Stimulated activated CD8-positive, alpha-beta memory T cell treated with anti-CD3 and anti-CD28 coated beads, Interleukin-15, amount 100 ng/mL, for 4 hours (primary cell): ENCODE measurements at regions not wholly inside any gene's neighbourhood (a gene's known extent, or its start where the extent isn't known, plus 50 kb on each side); places are given as distances from the start of the nearest gene placed in this dataset.
"Not testable (repeated sequence)": the region's sequence is repeated elsewhere in the genome, so short reads cannot be mapped to it uniquely, and the experiment has no call there.

Experiments
- DNase-seq, 2 donors: peaks; one replicate each; pipeline ENCODE4 v3.0.0-alpha.2; 2020; ENCODE audit warnings: low read depth in 2 of 2

DNA sequence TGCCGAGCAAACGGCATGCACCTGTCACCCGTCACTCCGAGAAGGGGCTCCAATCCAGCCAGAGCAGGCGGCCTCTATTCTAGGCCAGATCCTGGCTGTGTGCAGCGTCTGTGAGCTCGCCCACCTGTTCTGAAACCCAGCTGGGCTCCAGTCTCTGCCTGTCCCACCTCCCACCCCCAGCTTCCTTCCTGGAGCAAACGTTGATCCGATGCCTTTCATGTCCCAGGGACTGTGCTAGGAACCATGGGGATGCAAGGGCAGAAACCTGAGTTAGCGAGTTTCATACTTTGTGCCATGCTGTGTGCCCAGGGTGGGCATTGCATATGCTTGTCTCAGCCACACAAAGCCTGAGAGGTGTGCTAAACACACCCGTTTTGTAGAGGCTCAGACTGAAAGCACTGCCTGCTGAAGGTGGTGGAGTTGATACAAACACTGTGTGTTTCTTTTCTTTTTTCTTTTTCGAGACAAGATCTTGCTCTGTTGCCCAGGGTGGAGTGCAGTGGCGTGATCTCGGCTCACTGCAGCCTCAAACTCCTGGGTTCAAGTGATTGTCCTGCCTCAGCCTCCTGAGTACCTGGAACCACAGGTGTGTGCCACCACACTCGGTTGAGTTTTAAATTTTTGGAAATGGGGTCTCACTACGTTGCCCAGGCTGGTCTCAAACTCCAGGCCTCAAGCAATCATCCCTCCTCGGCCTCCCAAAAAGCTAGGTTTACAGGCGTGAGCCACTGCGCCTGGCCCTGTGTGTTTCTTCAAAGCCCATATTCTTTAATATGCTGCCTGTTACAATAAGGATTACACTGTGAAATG is 84.1 kb upstream of the MED13L start:
- no peak for DNase-seq

DNA sequence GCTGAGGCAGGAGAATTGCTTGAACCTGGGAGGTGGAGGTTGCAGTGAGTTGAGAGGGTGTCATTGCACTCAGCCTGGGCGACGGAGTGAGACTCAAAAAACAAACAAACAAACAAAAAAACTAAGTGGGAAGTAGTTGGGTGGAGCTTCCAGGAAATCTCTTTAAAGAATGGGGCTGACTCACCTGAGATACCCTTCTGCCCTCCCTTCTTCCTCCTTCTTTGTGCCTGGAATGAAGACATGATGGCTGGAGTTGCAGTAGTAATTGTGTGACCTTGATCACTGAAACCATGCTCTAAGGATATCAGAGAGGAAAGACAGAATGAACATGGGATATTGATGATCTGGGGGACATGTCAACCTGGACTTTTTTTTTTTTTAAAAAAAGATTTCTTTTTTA is 87.6 kb upstream of the MED13L start:
- DNase-seq = no peak

DNA sequence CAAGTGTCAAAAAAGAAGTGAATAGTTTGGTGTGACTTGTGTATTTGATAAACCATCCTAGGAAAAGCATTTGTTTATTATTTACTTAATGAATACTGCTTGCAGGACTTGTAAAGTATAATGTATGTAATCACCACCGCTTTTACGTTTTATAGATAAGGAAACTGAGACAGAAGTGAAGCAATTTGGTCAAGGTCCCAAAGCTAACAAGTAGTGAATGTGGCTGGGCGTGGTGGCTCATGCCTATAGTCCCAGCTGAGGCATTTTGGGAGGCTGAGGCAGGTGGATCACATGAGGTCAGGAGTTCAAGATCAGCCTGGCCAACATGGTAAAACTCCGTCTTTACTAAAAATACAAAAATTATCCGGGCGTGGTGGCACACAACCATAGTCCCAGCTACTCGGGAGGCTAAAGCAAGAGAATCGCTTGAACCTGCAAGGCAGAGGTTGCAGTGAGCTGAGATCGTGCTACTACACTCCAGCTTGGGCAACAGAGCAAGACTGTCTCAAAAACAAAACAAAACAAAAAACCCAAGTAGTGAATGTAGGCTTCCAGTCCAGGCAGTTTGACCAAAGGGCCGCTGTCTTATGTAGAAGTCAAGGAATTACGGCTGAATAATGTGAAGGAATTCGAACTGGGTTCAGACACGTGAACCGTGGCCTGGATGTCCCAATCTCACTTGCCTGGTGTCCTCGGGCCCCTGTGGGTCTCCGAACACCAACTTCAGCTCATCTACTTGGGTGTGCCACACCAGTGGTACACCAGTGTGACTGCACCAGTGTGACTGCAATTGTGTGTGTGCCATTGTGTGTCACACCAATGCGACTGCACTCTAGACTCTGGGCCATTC is 88.3 kb upstream of the MED13L start:
- no peak for DNase-seq

DNA sequence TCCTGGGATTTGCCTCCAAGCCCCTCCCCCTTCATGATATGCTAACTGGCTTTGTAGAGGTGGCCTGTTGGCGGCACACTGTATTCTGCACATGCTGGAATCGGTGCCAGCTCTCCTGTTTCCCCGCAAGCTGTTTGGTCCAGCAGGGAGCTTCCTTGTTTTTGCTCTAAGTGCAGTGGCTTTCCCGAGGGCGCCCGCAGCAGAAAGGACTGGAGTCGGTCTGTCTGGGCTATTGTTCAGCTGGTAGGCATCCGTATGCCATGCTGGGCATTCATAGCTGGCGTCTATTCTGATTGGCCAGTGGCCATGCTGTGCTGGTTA is 88.9 kb upstream of the MED13L start:
- DNase-seq = no peak

DNA sequence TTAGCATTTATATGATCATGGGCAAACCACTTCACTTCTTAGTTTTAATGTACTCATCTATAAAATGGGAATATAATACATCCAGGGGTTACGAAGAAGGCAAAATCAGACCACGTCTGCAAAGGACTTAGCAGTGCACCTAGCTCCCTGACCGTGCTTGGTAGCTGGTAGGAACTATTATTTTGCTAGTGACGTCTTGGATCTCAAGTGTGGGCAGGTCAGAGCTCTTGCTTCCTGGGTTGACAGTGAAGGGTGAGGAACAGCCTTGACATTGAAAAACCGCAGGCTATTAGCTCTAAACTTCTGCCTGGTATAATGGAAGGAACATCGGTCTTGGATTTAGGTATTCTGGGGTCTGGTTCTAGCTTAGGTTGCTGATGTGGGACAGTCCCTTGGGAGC is 89.3 kb upstream of the MED13L start:
- no peak for DNase-seq

DNA sequence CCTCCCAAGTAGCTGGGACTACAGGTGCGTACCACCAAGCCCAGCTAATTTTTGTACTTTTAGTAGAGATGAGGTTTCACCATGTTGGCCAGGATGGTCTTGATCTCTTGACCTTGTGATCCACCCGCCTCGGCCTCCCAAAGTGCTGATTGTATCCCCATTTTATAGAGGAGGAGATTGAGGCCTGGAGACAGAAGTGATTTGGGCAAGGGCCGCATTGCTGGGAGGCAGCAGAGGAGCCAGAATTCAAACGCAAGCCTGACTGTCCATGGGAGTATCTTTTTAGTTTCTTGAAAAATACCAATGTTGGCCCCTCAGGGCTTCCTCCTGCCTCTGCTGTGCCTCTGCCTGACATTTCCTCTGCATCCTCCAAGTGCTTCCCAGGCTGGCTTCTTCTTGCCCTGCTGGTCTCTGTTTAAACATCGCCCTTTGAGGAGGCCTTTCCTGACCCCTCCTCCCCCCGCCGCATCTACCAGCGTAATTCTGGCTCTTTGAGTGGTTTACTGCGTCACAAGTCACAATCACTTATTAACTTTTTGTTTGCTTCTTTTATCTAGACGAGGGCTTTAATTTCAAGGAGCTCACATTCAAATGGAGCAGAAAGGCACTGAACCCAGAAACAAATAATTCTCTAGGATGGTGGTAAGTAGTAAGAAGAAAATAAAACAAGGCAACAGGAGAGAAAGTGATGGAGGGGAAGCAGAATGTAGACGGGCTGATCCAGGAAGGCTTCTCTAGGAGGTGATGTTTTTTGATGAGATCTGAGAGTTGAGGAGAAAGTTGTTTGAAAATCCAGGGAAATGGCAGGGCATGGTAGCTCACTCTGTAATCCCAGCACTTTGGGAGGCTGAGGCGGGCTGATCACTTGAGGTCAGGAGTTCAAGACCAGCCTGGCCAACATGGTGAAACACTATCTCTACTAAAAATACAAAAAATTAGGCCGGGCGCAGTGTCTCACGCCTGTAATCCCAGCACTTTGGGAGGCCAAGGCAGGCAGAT is 91.0 kb upstream of the MED13L start:
- DNase-seq = no peak

DNA sequence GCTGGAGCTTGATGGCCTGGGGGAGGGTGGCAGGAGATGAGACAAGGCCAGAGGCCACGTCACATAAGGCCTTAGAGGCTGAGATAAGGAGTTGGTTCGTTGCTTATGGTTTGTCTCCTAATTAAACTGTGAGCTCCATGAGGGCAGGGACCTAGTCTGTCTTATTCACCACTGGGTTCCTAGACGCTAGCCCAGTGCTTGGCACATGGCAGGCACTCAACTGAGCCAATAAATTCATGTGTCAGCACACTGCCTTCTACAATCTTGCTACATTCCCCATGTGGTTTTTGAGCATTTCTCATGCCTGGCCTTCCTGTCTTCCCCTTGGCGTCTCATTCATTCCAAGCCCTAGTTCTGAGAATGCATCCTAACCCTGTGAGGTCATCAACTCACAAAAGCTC is 92.5 kb upstream of the MED13L start:
- no peak for DNase-seq

DNA sequence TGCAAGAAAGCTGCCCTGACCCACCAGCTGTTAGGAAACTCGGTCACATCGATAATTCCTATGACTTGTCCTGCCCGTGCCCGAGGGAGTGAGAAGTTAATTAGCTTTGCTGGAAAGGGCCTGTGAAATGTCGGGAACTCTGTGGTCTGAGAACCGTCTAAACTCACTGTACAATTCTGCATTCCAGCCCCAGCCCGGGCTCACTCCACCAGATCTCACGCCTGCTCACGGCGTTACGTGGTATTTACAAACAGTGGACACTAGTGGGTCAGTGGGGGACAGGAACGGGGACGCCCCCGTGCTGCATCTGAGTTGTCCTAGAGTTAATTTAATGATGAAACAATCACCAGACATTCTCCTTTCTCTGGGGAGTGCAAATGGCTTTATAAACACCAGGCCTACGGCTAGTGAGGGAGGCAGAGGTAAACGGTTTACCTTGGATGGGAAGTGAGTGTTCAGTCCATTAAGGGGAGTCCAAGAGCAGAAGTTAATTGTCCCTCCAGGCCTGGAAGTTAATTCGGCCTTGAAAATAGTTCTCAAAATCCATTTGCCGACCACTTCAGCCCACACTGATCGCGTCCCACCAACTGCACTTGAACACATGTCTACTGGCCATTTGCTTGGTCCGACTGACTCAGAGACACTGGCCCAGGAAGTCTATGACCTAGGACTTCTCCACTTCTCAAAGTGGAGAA is 93.5 kb upstream of the MED13L start:
- no peak for DNase-seq

DNA sequence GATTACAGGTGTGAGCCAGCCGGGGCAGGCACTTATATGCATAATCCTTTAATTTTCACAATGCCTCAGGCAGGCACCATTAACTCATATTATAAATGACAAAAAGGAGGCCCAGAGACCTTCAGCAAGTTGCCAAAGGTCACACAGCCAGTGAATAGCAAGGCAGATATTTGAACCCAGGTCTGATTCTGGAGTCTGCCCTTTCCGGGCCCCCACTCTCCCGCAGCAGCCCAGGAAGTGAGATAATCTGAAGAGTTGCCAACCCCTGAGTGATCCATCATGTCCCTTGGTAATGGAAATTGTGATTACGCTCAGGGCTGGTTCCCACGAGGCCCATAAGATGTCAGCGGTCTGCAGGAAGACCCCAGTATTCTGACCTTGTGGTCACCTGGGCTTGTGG is 95.3 kb upstream of the MED13L start:
- no peak for DNase-seq

DNA sequence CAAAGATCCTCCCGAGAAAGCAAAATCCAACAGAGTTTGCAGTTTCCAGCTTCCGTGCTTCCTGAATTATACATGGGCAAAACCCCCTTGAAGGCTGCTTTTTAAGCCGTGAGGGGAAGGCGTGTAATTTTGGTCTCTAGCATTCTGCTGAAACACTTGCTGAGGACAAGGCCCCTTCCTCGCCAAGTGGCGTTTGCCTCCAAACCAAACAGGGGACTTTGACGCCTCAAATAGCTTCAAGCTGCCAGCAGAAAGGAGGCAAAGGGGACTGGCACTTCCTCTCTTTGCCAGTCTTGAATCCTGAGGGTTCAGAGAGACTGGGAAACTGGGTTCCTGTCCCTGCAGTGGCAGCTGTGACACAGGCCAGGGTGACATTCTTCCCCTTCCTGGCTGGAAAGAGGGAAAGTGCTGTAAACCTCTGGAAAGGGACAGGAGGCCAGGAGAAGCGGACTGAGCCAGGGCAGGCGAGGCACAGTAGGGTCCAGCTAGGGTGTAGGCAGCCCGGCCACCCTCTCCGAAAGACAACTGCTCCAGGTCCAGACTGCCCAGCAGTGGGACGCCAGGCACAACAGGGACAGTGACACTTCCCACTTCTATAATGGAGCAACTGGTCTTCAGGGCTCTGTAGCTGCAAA is 96.2 kb upstream of the MED13L start:
- no peak for DNase-seq

DNA sequence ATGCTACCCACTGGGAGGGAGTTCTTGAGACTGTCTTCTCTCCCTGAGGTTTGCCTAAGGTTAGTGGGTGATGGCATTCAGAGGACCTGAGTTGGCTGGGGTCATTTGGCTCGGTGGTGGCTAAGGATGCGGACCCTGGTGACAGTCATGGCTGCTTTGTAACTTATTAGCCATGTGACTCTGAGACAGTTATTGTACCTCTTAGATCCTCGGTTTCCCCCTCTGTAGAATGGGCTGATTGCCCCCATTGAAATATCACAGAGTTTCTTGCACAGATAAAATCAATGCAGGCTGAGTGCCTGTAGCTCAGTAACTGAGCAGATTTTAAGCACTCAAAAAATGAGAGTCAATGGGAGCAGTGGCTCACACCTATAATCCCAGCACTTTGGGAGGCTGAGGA is 96.7 kb upstream of the MED13L start:
- no peak for DNase-seq

DNA sequence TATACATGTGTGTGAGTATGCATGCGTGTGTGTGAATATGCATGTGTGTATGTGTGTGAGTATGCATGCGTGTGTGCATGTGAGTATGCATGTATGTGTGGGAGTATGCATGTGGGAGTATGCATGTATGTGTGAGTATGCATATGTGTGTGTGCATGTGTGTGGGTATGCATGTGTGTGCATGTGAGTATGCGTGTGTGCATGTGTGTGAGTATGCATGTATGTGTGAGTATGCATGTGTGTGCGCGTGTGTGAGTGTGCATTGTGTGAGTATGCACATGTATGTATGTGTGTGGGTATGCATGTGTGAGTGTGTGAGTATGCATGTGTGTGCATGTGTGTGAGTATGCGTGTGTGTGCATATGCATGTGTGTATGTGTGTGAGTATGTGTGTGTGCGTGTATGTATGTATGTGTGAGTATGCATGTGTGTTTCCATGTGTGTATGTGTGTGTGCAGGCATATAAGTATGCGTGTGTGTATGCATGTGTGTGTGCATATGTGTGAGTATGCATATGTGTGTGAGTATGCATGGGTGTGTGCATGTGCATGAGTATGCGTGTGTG is 97.9 kb upstream of the MED13L start:
- no peak for DNase-seq

DNA sequence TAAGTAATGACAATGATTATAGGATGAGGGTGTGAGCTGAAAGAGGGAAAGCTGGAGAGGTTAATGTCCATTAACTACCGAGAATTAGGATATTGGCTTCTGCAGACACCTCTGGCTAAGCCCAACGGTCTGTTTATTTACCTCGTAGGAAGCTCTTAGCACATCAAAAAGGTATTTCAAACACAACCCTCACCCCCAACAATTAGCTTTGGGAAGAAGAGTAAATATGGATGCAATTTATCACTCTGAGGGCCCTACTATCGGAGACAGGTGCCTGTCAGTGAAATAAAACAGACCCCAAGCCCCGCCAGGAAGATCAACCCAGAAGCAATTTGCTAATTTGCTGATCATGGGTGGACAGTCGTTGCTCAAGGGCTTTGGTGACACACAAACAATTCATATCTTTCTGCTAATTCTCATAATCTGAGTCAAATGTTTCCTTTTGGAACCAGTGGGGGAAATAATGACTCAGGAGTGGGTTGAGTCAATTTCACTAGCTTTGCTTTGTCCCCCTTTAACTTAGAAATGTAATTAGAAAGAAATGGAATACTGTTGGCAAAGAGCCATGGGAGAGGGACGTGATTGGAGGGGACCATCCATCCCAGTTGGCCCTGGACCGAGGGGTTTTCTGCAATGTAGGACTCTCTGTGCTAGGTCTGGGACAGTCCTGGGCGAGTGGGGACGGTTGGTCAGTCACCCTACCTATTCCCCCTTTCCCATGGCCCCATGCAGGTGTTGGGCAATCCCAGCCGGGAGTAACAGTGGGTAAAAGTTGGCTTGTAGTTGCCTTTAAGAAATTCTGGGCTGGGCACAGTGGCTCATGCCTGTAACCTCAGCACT is 99.1 kb upstream of the MED13L start:
- DNase-seq = no peak

DNA sequence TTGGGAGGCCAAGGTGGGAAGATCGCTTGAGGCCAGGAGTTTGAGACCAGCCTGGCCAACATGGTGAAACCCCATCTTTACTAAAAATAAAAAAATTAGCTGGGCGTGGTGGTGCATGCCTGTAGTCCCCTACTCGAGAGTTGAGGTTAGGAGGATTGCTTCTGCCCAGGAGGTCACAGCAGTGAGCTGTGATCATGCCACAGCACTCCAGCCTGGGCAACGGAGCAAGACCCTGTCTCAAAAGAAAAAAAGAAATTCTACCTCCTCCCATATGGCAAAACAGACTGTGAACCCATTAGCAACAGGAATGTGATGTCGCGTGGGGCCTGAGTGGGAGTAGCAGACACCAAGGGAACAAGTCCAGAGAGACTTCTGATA is 99.7 kb upstream of the MED13L start:
- not testable (repeated sequence) for DNase-seq

DNA sequence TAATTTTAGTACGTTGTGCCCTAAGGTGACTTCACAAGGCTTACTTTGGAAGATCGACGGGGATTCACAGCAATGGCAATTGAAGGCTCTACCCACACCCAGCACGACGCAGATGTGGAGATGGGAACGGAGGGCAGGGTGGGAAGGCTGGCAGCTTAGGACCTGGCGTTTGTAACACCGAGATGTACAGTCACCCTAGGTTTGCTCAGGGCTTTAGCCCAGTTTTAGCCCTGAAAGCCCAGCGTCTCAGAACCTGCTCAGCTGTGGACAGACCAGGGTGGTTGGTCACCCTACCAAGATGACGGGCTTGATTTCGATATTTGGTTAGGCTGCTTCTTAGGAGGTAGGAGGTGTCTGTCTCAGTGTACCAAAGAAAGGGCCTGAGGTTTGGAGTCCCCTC is 100.5 kb upstream of the MED13L start:
- DNase-seq = no peak

DNA sequence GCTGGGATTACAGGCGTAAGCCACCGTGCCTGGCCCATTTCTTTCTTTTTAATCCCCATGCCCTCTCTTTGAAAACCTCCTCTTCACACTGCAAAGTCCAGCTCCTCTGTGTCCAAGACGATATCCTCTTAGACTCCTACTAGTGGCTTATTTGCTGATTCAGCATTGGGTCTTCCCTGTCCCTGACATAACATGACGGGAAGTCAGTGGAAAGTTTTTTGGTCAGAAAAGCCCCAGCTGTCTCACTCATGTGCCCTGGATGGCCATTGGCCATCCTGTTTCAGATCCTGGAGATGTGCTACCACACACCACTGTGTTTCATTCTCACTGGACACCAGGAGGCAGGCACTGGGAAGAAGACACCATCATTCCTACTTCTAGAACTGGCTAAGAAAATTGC is 102.6 kb upstream of the MED13L start:
- no peak for DNase-seq

DNA sequence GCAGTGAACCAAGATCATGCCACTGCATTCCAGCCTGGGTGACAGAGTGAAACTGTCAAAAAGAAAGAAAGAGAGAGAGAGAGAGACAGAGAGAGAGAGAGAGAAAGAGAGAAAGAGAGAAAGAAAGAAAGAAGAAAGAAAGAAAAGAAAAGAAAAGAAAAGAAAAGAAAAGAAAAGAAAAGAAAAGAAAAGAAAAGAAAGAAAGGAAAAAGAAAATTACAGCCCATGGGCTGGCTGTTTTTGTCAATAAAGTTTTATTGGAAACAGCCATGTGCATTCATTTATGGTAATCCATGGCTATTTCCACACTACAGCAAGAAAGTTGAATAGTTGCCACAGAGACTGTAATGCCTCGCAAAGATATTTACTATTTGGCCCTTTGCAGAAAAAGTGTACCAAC is 103.2 kb upstream of the MED13L start:
- not testable (repeated sequence) for DNase-seq

DNA sequence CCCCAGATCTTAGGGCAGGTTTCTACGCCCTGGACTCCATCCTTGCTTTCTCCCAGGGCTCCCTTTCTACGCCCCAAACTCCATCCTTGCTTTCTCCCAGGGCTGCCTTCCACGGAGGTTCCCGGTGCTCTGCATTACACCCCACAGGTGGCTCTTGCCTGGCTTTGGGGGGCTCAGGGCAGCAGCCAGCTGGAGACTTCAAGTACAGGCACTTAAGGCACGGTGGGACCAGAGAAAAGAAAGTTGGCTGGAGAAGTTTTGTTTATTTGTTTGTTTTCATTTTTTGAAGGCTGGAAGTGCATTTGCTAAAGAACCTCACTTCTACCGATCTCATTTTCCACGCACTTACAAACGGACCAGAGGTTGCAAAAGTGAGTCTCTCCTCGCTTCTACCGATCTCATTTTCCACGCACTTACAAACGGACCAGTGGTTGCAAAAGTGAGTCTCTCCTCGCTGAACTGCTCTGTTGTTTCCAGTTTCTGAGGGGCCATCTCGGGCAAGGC is 103.8 kb upstream of the MED13L start:
- DNase-seq = no peak
